Muscle of arm (tissue), 1 donor: ENCODE measurements at regions not wholly inside any gene's neighbourhood (a gene's known extent, or its start where the extent isn't known, plus 50 kb on each side); places are given as distances from the start of the nearest gene placed in this dataset.
A peak's percentile ranks its signal among the peaks of the same experiment; 100 is the strongest.
"Not testable (repeated sequence)": the region's sequence is repeated elsewhere in the genome, so short reads cannot be mapped to it uniquely, and the experiment has no call there.

Experiments
- DNase-seq: peaks from one replicate; pipeline ENCODE4 v3.0.0-alpha.2; 2013

DNA sequence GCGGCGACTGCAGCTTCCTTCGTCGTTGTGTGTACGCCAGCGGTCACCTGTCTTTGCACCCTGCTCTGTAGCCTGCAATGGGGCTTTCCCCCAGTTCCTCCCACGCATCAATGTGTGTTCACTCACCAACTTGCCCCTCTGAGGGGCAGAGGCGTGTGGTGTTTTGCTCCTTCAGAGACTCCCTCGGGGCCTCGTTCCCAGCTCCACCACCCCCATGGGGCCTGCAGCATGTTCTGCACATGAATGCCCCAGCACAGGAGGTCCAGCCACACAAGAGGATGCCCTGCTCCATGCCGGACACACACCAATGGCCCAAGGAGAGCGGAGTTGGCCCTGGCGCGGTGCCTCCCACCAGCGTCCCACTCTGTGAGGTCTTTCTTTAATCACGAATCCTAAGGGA lies 196.8 kb downstream of the BANP start:
- not testable (repeated sequence) for DNase-seq

GRCh38 chr16:88148682-88149081 lies 197.4 kb downstream of the BANP start:
- not testable (repeated sequence) for DNase-seq

GRCh38 chr16:88149158-88149603 lies 197.9 kb downstream of the BANP start:
- DNase-seq = not testable (repeated sequence)

GRCh38 chr16:88149663-88150062 lies 198.4 kb downstream of the BANP start:
- not testable (repeated sequence) for DNase-seq

- not testable (repeated sequence) for DNase-seq
These were observed 199.4 kb downstream of the BANP start for GRCh38 chr16:88150456-88151128.

DNA sequence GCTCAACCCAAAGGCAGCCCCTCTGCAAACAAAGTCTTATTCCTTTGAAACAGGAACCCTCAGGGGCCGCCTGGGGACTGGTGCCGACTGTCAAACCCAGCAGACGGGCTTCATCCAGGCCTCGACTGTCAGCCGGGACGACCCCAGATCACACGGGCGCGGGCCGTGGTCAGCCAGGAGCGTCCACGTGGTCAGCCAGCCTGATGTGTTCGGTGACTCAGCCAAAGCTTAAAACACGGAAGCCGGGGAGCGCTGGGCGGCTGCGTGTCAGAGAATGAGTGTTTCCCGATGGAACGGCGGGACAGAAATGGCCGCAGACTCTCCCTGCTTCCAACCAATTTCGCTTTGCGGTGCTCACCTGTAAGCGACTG lies 199.9 kb downstream of the BANP start:
- not testable (repeated sequence) for DNase-seq

GRCh38 chr16:88151859-88152843 lies 200.9 kb downstream of the BANP start:
- DNase-seq = peak; percentile 79

DNA sequence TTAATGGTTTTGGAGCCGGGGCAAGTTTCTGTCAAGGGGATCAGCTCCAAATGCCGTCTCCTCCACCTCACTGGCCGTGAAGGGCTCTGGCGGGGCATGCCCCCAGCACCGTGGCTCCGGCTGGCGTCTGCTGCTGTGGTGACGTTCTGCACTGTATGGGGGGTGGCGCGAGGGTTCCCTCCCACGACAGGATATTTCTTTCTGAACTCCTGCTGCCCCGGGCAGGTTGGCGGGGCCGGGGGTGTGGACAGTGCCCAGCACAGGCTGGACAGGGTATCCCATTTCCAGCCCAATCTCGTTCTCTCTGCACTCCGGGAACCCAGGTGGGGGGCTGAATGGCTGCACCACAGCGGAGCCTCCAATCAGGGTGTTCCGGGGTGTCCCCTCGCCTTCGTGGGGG lies 201.6 kb downstream of the BANP start:
- not testable (repeated sequence) for DNase-seq

GRCh38 chr16:88153516-88153915 lies 202.3 kb downstream of the BANP start:
- DNase-seq = not testable (repeated sequence)

- not testable (repeated sequence) for DNase-seq
These were observed 203.7 kb downstream of the BANP start for GRCh38 chr16:88154886-88155285.

DNA sequence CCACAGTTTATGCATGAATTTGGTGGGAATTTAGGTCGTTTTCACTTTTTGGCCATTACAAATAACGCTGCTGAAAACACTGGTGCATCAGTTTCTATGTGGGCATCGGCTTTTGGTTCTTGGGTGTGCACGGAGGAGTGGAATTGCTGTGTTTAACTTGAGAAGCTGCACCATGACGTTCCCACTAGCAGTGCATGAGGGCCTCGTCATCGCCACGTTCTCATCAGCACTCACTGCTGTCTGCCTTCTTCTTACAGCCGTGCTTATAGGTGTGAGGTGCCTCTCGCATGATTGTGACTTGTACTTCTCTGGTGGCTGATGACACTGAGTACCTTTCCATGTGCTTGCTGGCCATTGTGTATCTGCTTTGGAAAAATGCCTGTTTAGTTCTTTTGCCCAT lies 204.4 kb downstream of the BANP start:
- not testable (repeated sequence) for DNase-seq

GRCh38 chr16:88156640-88157283 lies 205.5 kb downstream of the BANP start:
- not testable (repeated sequence) for DNase-seq

GRCh38 chr16:88157686-88158085 lies 206.5 kb downstream of the BANP start:
- not testable (repeated sequence) for DNase-seq

- not testable (repeated sequence) for DNase-seq
These were observed 207.2 kb downstream of the BANP start for GRCh38 chr16:88158256-88159045.

- not testable (repeated sequence) for DNase-seq
These were observed 208.0 kb downstream of the BANP start for GRCh38 chr16:88159046-88159896.

DNA sequence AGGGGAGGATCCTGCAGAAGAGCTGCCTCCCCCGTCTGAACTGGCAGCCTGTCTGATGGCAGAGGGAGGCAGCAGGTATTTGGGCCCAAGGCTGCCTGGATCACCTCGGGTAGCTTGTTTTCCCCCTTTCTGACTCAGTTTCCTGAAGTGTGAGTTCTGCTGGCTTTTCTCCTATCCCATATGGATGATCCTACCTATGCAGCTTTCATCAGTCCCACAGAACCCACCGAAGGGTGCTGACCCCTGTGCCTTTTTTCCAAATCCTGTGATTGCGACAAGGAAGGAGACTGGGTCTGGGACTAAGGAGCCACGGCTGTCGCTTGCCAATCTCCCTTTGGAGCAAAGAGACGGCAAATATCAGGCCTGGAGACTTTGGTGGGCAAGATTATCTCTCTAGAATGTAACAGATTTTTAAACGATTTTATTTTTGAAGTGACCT lies 208.7 kb downstream of the BANP start:
- DNase-seq = not testable (repeated sequence)

GRCh38 chr16:88161191-88161590 lies 210.0 kb downstream of the BANP start:
- not testable (repeated sequence) for DNase-seq

- DNase-seq = not testable (repeated sequence)
These were observed 210.5 kb downstream of the BANP start for GRCh38 chr16:88161623-88162275.

DNA sequence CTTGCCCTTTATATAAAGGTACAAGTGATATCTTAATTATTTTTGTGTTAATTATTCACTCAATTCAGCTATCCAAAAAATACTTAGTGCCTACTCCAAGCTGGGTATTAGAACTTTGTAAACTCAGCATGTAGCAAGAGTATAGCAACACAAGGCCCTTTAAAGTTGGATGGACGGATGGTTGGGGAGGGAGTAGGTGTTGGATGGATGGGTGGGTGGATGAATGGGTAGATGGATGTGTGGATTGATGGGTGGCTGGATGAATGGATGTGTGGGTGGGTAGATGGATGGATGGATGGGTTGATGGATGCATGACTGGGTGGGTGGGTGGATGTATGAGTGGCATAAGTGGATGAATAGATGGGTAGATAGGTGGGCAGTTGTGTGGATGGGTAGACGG lies 211.5 kb downstream of the BANP start:
- DNase-seq = not testable (repeated sequence)
